Neural cell (in vitro differentiated cells): ENCODE measurements at regions not wholly inside any gene's neighbourhood (a gene's known extent, or its start where the extent isn't known, plus 50 kb on each side); places are given as distances from the start of the nearest gene placed in this dataset.

Experiments
- H2AFZ ChIP-seq: fragments of 200-600, 300-800 bp; sonication (generic), shearing (Covaris generic); 2 replicates; pipeline ENCODE4 v1.6.0; 2014; ENCODE audit warnings: low read depth, mild to moderate bottlenecking, antibody characterized with exemption, low read length, moderate library complexity
- H3F3A ChIP-seq: fragments of 200-600 bp; shearing (Covaris generic); 2 replicates; pipeline ENCODE4 v1.6.1; 2016; ENCODE audit warnings: mild to moderate bottlenecking, moderate library complexity, mixed read lengths, antibody characterized with exemption, low read length; ENCODE audit not compliant: insufficient read depth, poor library complexity, severe bottlenecking
- H3K27ac ChIP-seq: fragments of 200-600, 300-800 bp; sonication (generic), shearing (Covaris generic); 2 replicates; pipeline ENCODE4 v1.5.1; 2014; ENCODE audit warnings: mild to moderate bottlenecking, low read length, moderate library complexity
- H3K27me3 ChIP-seq: fragments of 300-800, 200-600 bp; sonication (generic), shearing (Covaris generic); 2 replicates; pipeline ENCODE4 v1.6.0; 2014; ENCODE audit warnings: mild to moderate bottlenecking, low read depth, low read length, moderate library complexity; ENCODE audit not compliant: insufficient read depth
- H3K36me3 ChIP-seq: fragments of 300-800, 200-600 bp; sonication (generic), shearing (Covaris generic); 2 replicates; pipeline ENCODE4 v1.5.1; 2014; ENCODE audit warnings: mild to moderate bottlenecking, antibody characterized with exemption, low read length, moderate library complexity; ENCODE audit not compliant: insufficient read depth
- H3K4me2 ChIP-seq: fragments of 300-800, 200-600 bp; sonication (generic), shearing (Covaris generic); 2 replicates; pipeline ENCODE4 v1.6.0; 2014; ENCODE audit warnings: mild to moderate bottlenecking, low read length
- H3K4me3 ChIP-seq: fragments of 300-800, 200-600 bp; sonication (generic), shearing (Covaris generic); 2 replicates; pipeline ENCODE4 v1.5.1; 2014; ENCODE audit warnings: mild to moderate bottlenecking, low read length, moderate library complexity
- H3K79me2 ChIP-seq: fragments of 200-600 bp; shearing (Covaris generic); replicated peaks from 2 replicates; pipeline ENCODE4 v1.6.0; 2014; ENCODE audit warnings: mild to moderate bottlenecking, low read length, moderate library complexity; ENCODE audit not compliant: insufficient read depth
- H3K9ac ChIP-seq: fragments of 300-800, 200-600 bp; sonication (generic), shearing (Covaris generic); 2 replicates; pipeline ENCODE4 v1.6.1; 2016; ENCODE audit warnings: mild to moderate bottlenecking, low read length, mixed read lengths
- H3K9me2 ChIP-seq: fragments of 200-600 bp; shearing (Covaris generic); 2 replicates; pipeline ENCODE4 v1.6.1; 2016; ENCODE audit warnings: mild to moderate bottlenecking, low read length, mixed read lengths; ENCODE audit not compliant: insufficient read depth
- H3K9me3 ChIP-seq: fragments of 200-600, 300-800 bp; sonication (generic), shearing (Covaris generic); 2 replicates; pipeline ENCODE4 v1.6.1; 2016; ENCODE audit warnings: mild to moderate bottlenecking, mixed run types, low read length, moderate library complexity, mixed read lengths
- H4K20me1 ChIP-seq: fragments of 200-600 bp; shearing (Covaris generic); 2 replicates; pipeline ENCODE4 v1.6.1; 2016; ENCODE audit warnings: mild to moderate bottlenecking, mixed run types; ENCODE audit not compliant: insufficient read depth
- EP300 ChIP-seq: fragments of 450-650 bp; conservative IDR thresholded peaks from 2 replicates; pipeline ENCODE4 v1.6.1; 2014; ENCODE audit warnings: antibody characterized with exemption, mild to moderate bottlenecking, moderate library complexity; ENCODE audit not compliant: poor library complexity, severe bottlenecking
- EZH2 ChIP-seq: fragments of 200-600, 300-800 bp; shearing (Covaris generic), sonication (generic); IDR thresholded peaks from 2 replicates; pipeline ENCODE4 v1.6.1; 2014; ENCODE audit warnings: antibody characterized with exemption, low read length, borderline replicate concordance, mild to moderate bottlenecking; ENCODE audit not compliant: insufficient read depth, poor library complexity, severe bottlenecking
- MXI1 ChIP-seq: fragments of 450-650 bp; conservative IDR thresholded peaks from 2 replicates; pipeline ENCODE4 v1.6.1; 2014; ENCODE audit warnings: antibody characterized with exemption, mild to moderate bottlenecking; ENCODE audit not compliant: poor library complexity, severe bottlenecking
- POLR2AphosphoS5 ChIP-seq: IDR thresholded peaks from 2 replicates; pipeline ENCODE4 v1.6.1; 2012
- RAD21 ChIP-seq: fragments of 450-650 bp; conservative IDR thresholded peaks from 2 replicates; pipeline ENCODE4 v1.6.1; 2014; ENCODE audit warnings: antibody characterized with exemption, mild to moderate bottlenecking, moderate library complexity
- SMC3 ChIP-seq: fragments of 450-650 bp; conservative IDR thresholded peaks from 2 replicates; pipeline ENCODE4 v1.6.1; 2014; ENCODE audit warnings: antibody characterized with exemption, mild to moderate bottlenecking, moderate library complexity; ENCODE audit not compliant: poor library complexity
- TAF1 ChIP-seq: IDR thresholded peaks from 2 replicates; pipeline ENCODE4 v1.6.1; 2012; ENCODE audit warnings: low read depth
- TF ChIP-seq, protein P1 (sequence below): IDR thresholded peaks from 2 replicates; pipeline ENCODE4 v1.6.1; 2012; ENCODE audit warnings: borderline replicate concordance
- TF ChIP-seq, protein P2 (sequence below): fragments of 450-650 bp; IDR thresholded peaks from 2 replicates; pipeline ENCODE4 v1.5.1; 2014; ENCODE audit warnings: antibody characterized with exemption, mild to moderate bottlenecking, moderate library complexity; ENCODE audit not compliant: poor library complexity, severe bottlenecking

DNA sequence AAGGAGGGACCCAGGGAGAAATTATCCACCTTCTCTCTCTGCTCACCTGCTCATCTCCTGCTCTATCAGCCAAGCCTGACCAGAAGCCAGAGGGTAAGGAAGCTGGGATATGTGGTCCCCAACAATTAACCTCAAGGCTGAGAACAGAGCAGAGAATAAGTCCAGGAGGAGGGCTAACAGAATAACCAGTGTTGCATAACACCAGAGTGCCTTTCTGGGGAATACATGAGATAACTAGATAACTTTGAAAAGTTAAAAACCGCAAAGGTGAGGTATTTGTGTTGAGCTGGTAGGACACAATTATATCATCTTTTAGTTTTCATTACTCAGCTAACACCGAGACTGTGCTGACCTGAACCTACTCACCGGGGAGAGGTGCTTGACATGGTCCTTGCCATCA is 180.8 kb downstream of the SALL1 start:
- Histone ChIP-seq H3K4me2 (no peak overlapping the region), H3K36me3 (no peaks in the 10 kb centered on the region), H3K79me2 (no peaks in the 10 kb centered on the region), H3K9me3 (no peaks in the 10 kb centered on the region), H3K27me3 (no peaks in the 10 kb centered on the region), H3K4me3 (no peak overlapping the region), H2AFZ (no peak overlapping the region), H3F3A (no peaks in the 10 kb centered on the region), H4K20me1 (no peaks in the 10 kb centered on the region), H3K27ac (no peak overlapping the region), H3K9ac (no peak overlapping the region), H3K9me2 (no peaks in the 10 kb centered on the region)
- TF ChIP-seq, protein P1, sequence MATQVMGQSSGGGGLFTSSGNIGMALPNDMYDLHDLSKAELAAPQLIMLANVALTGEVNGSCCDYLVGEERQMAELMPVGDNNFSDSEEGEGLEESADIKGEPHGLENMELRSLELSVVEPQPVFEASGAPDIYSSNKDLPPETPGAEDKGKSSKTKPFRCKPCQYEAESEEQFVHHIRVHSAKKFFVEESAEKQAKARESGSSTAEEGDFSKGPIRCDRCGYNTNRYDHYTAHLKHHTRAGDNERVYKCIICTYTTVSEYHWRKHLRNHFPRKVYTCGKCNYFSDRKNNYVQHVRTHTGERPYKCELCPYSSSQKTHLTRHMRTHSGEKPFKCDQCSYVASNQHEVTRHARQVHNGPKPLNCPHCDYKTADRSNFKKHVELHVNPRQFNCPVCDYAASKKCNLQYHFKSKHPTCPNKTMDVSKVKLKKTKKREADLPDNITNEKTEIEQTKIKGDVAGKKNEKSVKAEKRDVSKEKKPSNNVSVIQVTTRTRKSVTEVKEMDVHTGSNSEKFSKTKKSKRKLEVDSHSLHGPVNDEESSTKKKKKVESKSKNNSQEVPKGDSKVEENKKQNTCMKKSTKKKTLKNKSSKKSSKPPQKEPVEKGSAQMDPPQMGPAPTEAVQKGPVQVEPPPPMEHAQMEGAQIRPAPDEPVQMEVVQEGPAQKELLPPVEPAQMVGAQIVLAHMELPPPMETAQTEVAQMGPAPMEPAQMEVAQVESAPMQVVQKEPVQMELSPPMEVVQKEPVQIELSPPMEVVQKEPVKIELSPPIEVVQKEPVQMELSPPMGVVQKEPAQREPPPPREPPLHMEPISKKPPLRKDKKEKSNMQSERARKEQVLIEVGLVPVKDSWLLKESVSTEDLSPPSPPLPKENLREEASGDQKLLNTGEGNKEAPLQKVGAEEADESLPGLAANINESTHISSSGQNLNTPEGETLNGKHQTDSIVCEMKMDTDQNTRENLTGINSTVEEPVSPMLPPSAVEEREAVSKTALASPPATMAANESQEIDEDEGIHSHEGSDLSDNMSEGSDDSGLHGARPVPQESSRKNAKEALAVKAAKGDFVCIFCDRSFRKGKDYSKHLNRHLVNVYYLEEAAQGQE, result no peak
- TF ChIP-seq EZH2, result no peak
- TF ChIP-seq TAF1, result no peak
- no peak for TF ChIP-seq POLR2AphosphoS5
- TF ChIP-seq RAD21, result no peak
- TF ChIP-seq, protein P2, sequence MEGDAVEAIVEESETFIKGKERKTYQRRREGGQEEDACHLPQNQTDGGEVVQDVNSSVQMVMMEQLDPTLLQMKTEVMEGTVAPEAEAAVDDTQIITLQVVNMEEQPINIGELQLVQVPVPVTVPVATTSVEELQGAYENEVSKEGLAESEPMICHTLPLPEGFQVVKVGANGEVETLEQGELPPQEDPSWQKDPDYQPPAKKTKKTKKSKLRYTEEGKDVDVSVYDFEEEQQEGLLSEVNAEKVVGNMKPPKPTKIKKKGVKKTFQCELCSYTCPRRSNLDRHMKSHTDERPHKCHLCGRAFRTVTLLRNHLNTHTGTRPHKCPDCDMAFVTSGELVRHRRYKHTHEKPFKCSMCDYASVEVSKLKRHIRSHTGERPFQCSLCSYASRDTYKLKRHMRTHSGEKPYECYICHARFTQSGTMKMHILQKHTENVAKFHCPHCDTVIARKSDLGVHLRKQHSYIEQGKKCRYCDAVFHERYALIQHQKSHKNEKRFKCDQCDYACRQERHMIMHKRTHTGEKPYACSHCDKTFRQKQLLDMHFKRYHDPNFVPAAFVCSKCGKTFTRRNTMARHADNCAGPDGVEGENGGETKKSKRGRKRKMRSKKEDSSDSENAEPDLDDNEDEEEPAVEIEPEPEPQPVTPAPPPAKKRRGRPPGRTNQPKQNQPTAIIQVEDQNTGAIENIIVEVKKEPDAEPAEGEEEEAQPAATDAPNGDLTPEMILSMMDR, result no peak
- TF ChIP-seq EP300, result no peak
- no peak for TF ChIP-seq MXI1
- no peak for TF ChIP-seq SMC3

DNA sequence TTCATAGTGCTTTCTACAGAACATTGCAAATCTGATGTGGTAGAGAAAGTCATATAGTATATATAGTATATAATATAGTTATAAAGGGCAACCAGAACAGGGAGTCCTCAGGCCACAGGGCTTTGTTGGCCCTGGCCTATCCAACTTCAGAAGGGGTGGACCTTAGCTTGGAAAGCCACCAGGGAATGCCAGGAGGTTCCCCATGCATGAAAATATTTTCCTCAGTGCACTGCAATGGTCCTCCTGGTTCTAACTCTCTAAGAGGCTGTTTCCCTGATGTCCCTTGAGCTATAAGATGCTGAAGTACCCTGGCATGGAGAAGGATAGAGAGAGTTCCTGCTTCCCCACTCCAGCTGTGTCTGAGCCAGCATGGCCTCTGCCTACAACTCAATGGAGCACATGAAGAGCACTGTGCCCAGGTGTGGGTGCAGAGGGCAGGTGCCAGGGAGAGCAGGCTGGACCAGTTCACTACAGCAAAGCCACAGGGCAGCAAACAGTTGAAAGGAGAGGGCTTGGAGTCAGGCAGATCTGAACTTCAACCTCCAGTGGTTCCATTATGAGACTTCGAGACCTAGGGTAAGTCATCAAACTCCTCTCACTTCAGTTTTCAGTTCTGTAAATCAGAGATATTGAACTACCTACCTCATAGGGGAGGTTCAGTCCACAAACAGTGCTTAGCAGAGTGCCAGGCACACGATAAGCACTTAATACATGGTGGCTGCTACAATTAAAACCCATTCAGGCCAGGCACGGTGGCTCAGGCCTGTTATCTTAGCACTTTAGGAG is 183.1 kb downstream of the SALL1 start:
- no peaks in the 10 kb centered on the region for H4K20me1 ChIP-seq
- H3K9me2 ChIP-seq, result no peaks in the 10 kb centered on the region
- no peaks in the 10 kb centered on the region for H3K27me3 ChIP-seq
- H3F3A ChIP-seq, result no peaks in the 10 kb centered on the region
- H3K9me3 ChIP-seq, result no peaks in the 10 kb centered on the region
- H3K36me3 ChIP-seq, result no peaks in the 10 kb centered on the region
- no peak overlapping the region for H3K4me3 ChIP-seq
- no peak overlapping the region for H3K27ac ChIP-seq
- H3K79me2 ChIP-seq, result no peaks in the 10 kb centered on the region
- H2AFZ ChIP-seq, result no peak overlapping the region
- no peak overlapping the region for H3K9ac ChIP-seq
- no peak overlapping the region for H3K4me2 ChIP-seq
- TF ChIP-seq, protein P1, result no peak
